ENCODE measurements at regions not wholly inside any gene's neighbourhood (a gene's known extent, or its start where the extent isn't known, plus 50 kb on each side); places are given as distances from the start of the nearest gene placed in this dataset.
"Not testable (repeated sequence)": the region's sequence is repeated elsewhere in the genome, so short reads cannot be mapped to it uniquely, and the experiment has no call there.

DNA sequence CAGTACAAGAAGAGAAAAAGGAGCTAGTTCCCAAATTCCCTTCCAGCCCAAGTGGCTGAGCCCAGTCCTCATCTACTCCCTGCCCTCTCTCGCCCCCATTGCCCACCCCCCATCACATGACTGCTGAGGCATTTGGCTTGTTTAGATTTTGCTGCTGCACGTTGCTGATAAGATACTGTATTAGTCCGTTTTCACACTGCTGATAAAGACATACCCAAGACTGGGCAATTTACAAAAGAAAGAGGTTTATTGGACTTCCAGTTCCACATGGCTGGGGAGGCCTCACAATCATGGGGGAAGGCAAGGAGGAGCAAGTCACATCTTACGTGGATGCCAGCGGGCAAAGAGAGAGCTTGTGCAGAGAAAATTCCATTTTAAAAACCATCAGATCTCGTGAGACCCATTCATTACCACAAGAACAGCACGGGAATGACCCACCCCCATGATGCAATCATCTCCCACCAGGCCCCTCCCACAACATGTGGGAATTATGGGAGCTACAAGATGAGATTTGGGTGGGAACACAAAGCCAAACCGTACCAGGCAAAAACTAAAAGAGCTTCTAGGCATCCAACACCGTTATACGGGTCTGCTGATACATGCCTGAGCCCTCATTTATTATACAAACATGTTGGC is 243.4 kb downstream of the NUAK1 start:
- DNase-seq (ENCODE audit: low spot score): not testable (repeated sequence)

DNA sequence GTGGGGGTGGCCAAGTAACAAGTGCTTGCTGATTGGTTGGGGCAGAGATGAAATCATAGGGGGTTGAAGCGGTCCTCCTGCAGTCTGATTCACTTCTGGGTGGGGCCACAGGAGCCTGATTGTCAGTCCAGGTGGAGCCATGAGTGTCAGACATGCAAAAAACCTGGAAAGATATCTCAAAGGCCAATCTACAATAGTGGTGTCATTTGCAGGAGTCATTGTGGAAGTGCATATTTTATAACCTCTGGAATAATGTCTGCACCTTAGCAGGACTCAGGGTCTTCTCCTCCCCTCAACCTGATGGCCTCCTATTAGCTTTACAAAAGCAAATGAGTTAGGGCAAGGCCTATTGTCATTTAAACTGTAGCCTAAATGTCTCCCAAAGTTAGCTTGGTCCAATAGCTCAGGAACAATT is 241.4 kb downstream of the NUAK1 start:
- no peak for DNase-seq (ENCODE audit: low spot score)

DNA sequence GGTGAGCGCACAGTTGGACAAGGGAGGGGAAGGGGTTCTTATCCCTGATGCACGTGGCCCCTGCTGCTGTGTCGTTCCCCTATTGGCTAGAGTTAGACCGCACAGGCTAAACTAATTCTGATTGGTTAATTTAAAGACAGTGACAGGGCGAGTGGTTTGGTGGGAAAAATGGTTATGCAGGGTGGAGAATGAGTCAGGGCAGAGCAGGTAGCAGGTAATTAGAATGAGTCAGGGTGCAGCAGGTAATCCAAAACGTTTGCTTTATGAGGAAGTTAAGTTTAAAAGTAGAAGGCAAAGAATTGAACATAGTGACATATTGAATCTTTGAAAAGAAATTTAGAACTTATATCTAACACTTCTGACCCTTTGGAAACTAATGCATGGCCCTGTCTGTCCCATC is 240.5 kb downstream of the NUAK1 start:
- not testable (repeated sequence) for DNase-seq (ENCODE audit: low spot score)

DNA sequence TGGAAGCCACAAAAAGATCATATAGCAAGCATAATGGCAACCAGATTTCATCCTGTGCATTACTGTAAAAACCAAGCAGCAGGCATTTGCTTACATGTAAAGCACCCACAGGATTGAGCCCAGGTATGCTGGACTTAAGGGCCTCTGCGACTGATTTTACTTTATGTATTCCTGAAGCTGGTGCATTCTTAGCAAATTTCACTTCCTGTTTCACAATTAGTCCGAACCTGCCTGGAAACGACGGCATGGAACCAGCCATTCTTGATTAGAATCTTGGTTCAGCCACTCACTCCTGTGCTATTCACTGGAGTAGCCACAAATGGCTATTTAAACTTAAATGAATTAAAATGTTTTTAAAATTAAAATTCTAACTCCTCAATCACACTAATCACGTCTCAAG is 239.2 kb downstream of the NUAK1 start:
- DNase-seq (ENCODE audit: low spot score): no peak

DNA sequence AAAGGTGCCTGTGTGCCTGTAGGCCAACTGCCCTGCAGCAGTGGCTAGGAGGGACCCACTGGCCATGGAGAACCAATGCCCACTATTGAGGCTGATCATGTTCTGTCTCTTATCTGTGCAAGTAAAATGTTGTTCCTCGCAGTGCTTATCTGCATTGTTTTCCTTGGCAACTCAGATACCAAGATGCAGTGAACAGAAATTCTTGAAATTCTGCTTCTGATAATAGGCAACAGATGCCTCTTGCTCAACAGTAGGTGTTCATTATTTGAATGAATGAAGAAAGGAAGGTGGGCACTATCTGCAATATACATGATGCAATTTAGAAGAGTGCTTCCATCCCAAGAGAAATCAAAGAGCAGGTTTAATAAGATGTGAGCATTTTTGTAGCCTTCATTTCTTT is 232.2 kb downstream of the NUAK1 start:
- DNase-seq (ENCODE audit: low spot score): no peak

DNA sequence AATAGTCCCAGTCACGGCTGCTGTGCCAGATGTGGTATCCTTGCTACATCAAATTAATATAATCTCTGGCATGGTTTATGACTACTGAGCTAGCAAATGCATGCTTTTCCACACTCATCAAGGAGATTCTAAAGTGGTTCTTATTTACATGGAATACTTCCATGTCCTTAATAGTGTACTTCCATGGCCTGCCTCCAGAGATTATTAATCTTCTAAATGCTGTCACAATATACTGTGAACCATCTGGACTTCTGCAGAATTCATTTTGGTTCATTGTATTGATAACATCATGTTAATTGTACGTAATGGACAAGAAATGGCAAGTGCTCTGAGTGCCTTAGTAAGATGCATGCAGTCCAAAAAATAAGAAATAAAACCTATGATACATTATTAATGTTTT is 230.8 kb downstream of the NUAK1 start:
- DNase-seq (ENCODE audit: low spot score): no peak

DNA sequence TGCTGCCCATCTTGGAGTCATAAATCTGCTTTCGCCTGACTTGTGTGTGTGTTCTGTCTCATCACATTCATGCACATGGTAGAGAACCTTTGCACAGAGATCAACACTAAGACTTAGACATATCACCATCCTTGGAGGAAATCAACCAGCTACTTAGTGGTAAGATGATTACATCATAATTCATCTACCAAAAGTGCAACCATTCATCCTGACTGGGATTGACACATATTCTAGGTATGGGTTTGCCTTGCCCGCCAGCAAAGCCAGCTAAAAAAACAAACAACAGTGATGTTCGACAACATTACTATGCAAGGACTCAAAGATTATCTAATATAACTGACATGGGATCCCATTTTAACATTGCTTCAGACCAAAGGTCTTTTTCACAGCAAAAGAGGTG is 228.7 kb downstream of the NUAK1 start:
- DNase-seq (ENCODE audit: low spot score): no peak

DNA sequence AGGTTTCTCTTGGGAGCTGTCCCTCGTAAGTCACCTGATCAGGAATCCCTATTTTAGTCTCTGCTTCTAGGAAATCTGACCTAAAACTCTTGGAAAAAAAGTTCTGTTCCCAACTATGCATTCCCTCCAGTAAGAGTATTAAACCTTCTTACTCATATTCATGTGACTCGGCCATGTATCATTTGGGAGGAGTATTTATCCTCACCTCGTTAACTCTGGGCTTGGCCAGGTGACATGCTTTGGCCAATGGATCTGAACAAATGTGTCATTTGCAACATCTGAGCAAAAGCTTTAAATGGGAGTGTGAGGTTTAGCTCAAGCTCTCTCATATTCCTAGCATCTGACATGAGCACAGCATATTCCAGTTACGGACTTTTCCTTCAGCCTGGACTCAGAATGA is 226.8 kb downstream of the NUAK1 start:
- no peak for DNase-seq (ENCODE audit: low spot score)

DNA sequence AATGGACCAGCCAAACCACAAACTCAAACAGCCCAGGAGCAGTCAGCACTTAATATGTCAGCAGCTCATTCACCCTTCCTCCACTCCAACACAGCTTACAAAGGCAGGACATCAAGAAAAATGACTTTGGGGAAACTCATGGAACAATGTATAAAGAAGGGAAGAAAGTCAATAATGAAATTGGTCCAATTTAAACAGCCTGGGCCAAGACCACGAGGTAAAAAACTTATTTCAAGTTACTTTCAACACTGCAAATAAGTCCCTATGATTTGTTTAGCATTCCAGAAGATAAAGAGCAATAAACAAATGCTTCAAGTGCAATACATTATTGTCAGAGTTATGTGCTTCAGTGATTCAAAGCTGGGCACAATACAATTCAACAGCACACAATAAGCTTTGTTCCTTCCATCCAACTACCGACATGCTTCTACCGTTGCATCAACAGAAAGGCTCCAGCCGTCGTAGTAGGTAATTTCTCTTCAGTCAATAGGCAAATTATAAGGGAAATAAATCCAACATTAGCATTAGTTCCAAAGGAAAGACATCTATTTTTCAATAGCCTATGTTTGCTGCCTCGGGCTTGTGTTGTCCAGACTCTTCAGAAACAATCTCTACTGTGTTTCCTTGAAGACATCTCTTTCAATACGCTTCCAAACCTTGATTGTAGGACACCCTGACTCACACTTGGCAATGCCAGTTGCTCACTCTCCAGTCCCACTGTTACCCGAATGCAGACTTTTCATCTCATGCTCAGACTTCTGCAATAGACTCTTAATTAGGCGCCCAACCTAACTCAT is 225.7 kb downstream of the NUAK1 start:
- DNase-seq (ENCODE audit: low spot score): no peak

DNA sequence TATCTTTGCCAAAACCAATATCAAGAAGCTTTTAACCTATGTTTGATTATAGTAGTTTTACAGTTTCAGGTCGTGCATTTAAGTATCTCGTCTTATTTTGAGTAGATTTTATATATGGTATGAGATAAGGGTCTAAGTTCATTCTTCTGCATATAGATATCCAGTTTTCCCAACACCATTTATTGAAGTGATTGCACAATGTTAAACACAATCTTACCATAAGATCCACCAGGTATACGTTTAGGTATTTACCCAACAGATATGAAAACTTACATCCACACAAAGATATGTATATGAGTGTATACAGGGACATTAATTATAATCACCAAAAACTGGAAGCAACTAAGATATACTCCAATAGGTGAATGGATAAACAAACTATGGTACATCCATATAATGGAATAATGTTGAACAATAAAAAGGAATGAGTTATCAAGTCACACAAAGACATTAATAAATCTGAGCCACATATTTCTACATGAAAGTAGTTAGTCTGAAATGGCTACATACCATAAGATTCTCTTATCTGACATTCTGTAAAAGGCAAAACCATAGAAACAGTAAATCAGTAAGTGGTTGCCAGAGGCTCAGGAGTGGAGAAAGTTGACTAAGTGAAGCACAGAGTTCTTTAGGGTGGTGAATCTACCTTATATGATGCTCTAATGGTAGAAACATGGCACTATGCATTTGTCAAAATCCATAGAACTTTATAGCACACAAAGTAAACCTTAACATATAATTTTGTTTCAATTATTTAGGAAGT is 222.6 kb downstream of the NUAK1 start:
- DNase-seq (ENCODE audit: low spot score): no peak

DNA sequence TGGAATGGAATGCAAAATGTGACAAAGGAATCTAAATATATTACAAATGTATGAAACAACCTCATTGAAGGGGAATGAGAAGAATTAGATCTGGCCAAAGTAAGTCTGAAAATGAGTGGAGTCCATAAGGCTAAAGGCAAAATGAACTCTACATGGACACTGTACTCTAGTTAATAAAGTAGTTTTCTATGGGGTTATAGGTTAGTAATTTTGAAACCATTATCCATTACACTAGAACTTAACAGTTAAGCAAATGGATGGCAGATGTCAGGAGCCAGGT is 222.1 kb downstream of the NUAK1 start:
- no peak for DNase-seq (ENCODE audit: low spot score)

DNA sequence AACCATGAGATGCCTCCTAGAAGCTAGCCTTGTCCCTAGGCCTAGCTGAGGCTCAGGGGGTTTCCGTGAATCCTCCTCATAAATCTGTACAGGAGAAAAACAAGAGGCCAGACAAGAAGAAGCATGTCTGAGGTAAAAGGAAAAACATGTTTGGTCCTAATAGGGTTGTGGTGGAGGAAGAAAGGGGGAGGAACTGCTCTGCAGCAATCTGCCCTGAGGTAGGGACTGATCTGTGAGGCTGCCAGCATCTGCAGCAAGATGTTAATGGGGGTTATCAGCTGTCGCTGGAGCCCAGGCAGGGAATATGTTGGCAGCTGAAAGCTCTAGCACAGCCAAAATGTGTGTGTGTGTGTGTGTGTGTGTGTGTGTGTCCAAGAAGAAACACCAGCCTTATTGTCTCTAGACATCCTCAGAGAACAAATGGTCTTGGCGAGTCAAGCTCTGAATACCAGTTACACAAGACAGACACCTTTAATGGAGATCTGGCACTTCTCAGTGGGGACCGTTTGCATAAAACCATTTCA is 218.5 kb downstream of the NUAK1 start:
- DNase-seq (ENCODE audit: low spot score): no peak

DNA sequence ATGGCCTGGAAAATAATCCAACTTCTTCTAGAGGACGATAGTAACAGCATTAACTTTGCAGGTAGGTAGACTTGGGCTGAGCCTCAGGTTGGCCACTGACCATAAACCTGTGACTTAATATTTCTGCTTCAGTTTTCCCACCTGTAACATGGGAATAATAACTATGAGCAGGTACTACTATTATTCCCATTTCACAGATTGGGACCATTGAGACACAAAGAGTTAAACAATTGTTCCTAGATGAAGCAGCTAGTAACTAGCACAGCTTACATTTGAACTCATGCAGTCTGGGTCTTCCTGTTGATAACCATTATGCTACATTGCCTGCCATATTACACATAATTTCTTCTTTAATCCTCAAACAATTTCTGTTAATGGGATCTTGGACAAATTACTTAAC is 217.7 kb downstream of the NUAK1 start:
- no peak for DNase-seq (ENCODE audit: low spot score)

DNA sequence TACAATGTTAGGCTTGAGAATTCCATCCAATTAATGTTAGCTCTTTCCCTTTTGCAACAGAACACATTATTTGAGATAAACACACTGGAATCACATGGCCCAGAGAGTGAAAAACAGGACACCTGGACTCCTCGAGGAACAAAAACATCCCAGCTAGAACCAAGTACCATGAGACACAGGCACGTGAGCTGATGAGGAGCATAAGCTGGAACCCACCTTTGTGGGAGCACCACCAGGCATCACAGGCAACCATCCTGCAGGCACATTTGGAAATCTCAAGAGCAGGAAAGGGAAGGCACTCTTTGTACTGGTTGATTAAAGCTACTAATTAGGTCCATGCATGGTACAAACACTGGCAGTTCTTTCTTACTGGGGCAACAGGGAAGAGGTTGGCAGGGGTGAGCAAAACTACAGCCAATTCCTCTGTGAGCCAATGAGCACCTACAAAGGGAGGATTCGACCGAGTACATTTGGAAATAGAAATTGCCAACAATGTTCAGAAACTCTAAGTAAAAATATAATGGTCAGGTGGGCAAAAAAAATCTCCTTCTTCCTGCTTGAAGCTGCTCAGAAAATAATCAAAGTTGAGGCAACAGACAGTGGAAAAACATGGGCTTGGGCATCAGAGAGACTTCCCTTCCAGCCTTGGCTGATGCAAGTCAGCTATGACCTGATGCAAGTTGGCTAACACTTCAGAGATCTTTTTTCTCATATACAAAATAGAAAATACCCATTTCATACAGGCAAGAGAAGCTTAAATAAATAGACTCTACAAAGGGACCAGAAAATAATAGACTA is 216.7 kb downstream of the NUAK1 start:
- no peak for DNase-seq (ENCODE audit: low spot score)

DNA sequence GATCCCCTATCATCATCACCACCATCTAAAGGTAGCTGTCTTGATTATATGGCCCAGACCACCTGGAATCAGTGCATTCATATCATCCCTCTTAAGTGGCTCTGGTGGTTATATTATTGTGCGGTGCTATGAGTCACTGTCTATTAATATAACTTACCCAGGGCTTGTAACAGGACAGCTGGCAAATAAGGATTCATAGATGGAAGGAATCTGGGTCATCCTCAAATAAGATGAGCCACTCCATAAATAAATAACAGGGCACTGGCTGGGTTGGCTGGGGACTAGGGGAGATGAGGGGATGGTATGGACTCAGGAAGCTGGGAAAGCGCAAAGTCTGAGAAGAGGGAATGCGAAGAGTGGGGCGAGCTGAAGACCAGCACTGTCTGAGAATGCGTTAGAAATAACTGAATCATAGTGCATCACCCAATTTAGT is 216.1 kb downstream of the NUAK1 start:
- DNase-seq (ENCODE audit: low spot score): no peak

DNA sequence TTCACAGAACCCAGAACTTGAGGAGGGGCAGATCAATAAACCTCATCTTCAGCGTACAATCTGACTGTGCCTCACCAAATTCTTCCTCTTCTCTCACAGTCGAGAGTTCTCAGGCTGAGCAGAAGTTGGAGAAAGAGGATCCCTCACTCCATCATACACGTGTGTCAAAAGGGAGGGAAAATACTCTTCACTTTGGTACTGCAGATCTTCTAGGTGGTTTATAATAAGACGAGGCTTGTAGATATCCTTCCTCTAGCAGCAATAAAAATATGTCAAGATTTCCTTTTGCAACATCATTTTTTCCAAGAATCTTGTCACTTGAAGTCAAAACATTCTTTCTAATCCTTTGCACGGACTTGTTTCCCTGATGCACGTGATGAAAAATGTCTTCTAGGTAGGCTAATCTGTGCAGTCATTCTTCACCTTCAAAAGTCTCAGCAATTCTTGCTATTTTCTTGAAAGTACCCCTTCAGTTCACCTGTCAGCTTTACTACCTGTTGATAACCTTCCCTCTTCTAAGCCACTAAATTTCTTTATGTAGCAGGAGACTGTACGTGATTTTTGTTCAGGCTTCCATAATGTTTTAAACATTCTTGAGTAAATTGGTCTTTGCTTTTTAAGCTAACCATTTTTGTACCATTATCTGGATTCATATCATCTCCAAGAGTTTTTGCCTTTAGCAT is 214.1 kb downstream of the NUAK1 start:
- DNase-seq (ENCODE audit: low spot score): no peak

DNA sequence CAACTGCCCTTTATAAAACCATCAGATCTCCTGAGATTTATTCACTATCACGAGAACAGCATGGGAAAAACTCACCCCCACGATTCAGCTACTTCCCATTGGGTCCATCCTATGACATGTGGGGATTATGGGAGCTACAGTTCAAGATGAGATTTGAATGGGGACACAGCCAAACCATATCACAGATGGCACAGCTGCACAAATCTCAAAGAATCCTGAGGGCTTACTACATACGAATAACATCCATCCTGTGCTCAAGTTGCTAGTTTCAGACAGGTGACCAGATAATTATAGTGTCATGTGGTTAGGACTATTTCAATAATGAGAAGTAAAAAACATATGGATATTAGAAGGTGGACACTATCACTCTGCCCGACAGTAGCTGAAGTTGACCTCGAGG is 211.2 kb downstream of the NUAK1 start:
- DNase-seq (ENCODE audit: low spot score): no peak

DNA sequence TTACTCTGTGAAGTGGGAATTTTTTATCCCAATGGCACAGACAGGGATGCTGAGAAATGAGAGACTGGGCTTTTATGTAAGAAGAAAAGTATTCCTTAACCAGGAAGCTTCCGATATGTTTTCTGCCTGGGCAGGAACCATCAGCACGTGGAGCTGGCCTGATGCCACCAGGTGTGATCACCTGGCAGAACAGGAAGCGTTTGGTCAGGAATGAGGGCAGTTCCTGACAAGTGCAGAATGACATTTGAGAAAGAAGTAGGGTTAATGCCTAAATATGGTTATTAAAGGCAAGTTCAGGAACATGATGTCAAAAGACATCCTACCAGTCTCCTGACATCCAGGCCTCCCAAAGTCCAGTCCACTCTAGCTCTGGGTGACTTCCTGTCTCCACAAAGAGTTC is 210.3 kb downstream of the NUAK1 start:
- DNase-seq (ENCODE audit: low spot score): no peak

DNA sequence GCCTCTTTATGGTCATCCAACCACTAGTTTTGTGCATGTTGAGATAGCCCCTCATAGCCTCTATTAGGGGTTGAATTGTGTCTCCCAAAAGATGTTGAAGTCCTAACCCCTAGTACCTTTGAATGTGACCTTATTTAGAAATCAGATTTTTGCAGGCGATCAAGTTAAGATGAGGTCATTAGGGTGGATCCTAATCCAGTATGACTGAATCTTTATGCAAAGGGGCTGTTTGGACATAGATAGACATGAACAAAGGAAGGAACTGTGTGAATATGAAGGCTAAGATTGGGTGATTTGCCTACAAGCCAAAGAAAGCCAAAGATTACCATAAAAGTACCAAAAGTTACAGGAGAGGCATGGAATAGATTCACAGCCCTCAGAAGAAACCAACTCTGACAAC is 209.6 kb downstream of the NUAK1 start:
- DNase-seq (ENCODE audit: low spot score): no peak

DNA sequence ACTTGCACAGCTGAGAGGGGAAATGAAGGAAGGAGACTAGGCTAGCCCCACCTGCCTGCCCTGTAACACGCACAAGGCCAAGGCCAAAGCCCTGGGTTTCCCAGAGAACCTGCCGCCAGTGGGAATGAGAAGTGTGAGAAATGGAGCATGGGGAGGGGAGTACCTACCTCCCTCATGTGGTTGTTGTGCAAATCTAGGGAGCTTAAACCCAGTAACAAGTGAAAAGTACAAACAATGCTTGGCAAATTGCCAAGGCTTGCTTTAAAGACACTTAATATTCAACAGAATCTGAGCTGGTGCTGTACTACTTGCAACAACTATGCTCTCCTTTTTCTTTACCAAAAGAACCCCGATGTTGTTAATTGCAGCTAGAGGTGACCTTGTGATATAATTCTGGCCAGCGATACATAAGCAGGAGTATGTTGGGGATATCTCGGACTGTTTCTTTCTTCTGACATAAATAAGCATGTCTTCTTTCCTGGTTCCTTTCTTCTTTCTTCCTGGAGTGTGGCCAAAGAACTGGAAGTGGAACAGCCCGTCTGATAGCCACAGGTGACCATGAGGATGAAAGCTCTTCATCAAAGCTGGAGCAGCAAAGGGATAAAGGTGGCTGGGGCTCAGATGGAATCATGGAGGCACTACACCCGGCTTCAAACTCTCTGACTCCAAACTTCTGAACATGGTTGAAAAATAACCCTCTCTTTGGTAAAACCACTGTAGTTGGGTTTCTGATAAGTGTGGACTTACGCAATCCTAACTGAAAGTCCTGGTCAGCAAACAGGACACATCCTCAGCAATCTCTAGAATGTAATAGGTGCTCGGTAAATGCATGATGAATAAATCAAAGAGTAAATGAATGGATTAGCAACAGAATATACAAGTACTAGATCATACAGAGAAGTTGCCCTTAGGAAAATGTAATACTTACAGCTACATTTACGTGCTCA is 207.9 kb downstream of the NUAK1 start:
- DNase-seq (ENCODE audit: low spot score): no peak

All from COLO829 (cell line).